HG02840 (cell line): ENCODE measurements at regions not wholly inside any gene's neighbourhood (a gene's known extent, or its start where the extent isn't known, plus 50 kb on each side); places are given as distances from the start of the nearest gene placed in this dataset.
"Not testable (repeated sequence)": the region's sequence is repeated elsewhere in the genome, so short reads cannot be mapped to it uniquely, and the experiment has no call there.

ENCODE experiments used
- ATAC-seq: cut with Tn5 transposase; IDR thresholded peaks from one replicate; pipeline ENCODE4 v1.9.1; 2021; ENCODE audit warnings: mild to moderate bottlenecking, moderate library complexity, moderate number of reproducible peaks; ENCODE audit not compliant: unreplicated experiment, low FRiP score

DNA sequence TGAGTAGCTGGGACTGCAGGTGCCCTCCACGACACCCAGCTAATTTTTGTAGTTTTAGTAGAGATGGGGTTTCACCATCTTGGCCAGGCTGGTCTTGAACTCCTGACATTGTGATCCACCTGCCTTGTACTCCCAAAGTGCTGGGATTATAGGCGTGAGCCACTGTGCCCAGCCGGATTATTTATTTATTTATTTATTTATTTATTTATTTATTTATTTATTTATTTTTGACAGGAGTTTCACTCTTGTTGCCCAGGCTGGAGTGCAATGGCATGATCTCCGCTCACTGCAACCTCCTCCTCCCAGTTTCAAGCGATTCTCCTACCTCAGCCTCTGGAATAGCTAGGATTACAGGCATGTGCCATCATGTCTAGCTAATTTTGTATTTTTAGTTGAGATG, 466.1 kb upstream of the BRINP3 start:
- not testable (repeated sequence) for ATAC-seq

- ATAC-seq = no peak
Measured at GRCh38 chr1:190949939-190950338, 472.3 kb upstream of the BRINP3 start.

DNA sequence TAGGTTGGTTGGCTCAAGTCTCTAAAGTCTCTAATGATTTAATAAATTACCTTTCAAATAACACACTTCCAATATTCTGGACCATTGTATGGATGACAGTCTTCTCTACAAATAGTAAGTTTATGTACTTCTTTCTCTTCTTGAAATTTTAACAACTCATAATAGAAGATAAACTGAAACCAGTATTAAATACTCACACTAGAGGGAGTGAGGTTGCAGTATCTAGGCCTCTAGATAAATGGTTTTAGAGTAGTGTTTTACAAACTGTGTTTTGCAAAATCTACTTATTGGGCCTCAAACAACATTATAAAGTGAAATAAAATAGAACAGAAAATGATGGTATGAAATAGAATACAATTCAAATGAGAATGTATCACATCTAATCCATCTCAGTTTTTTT, 479.9 kb upstream of the BRINP3 start:
- ATAC-seq = no peak

DNA sequence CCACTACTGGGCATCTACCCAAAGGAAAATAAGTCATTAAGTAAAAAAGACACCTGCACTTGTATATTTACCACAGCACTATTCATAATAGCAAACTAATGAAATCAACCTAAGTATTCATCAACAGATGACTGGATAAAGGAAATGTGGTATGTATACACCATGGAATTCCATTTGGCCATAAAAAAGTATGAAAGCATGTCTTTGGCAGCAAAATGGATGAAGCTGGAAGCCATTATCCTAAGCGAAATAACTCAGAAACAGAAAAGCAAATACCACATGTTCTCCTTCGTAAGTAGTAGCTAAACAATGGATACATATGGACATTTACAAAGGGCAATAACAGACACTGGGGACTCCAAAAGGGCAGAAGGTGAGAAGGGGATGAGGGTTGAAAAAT, 485.7 kb upstream of the BRINP3 start:
- no peak for ATAC-seq

- ATAC-seq = no peak
Measured at GRCh38 chr1:190975827-190976226, 498.2 kb upstream of the BRINP3 start.

DNA sequence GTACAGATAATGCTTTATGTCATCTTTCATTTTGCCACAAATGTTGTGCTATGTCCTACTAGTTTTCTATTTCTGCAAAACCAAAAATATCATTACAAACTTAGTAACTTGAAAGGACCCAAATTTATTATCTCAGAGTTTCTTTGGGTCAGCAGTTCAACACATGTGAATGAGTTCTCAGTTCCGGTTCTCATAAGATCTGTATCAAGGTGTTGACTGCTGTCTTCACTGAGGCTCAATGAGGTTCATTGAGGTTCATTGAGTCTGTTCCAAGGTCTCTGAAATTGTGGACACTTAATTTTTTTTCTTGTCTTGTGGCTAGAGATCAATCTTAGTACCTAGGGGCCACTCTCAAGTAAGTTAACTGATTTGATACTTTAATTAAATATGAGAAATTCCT, 525.1 kb upstream of the BRINP3 start:
- ATAC-seq = no peak

DNA sequence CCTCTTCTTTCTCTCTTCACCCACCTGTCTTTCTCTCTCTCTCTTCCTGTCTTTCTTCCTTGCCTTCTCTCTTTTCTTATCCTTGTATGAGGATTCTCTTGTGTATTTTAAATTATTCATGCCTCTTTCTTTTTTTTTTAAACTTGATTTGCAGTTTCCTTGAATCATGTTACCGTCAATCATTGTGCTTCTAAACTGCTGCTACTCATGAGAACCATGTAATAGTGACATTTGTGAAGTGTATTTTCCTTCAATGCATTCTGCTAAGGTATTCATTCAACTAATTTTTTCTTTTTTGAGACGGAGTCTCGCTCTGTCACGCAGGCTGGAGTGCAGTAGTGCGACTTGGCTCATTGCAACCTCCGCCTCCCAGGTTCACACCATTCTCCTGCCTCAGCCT, 539.1 kb upstream of the BRINP3 start:
- no peak for ATAC-seq

DNA sequence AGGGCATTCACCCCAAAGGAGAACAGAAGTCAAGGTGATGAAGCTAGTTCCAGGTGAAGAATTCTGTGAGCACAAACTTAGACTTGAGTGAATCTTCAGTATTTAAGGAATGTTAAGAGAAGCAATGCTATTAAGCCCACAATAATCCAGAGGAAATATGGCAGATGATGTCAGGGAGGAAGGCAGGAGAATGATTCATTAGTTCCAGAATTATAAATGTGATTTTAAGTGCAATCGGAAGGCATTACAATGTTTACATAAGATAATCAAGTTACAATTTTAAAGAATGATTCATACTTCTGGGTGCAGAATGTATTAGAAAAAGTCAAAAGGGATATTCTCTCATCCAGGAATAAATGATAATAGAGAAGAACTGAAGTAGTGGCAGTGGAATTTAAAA, 545.2 kb upstream of the BRINP3 start:
- no peak for ATAC-seq

- no peak for ATAC-seq
Measured at GRCh38 chr1:191025896-191026642, 548.4 kb upstream of the BRINP3 start.

DNA sequence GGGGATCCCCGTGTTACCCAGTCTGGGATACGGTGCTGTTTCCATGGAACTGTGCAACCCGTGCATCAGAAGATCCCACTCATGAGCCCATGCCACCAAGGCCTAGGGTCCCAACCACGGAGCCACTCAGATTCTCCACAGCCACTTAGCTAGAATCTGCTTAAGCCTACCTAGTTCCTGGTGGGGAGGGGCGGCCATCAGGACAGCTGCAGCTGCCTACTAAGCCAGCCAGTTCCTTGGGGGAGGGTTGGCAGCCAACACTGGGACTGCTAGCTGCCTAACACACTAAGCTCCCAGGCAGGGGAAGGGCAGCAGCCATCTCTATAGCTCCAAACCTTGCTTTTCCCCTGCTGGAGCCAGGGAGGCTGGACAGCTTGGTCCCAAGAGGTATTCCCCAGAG, 549.2 kb upstream of the BRINP3 start:
- no peak for ATAC-seq

DNA sequence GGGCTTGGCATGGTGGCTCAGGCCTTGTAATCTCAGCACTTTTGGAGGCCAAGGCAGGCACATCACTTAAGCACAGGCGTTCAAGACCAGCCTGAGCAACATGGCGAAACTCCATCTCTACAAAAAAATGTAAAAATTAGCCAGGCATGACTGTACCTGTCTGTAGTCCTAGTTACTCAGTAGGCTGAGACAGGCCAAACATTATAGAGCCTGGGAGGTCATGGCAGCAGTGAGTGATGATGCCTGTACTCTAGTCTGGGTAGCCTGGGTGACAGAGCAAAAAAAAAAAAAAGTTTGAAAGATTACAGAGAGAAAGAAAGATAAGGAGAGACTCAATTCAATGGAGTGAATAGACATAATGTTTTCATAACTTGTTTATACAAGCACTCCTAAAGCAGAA, 556.5 kb upstream of the BRINP3 start:
- no peak for ATAC-seq

DNA sequence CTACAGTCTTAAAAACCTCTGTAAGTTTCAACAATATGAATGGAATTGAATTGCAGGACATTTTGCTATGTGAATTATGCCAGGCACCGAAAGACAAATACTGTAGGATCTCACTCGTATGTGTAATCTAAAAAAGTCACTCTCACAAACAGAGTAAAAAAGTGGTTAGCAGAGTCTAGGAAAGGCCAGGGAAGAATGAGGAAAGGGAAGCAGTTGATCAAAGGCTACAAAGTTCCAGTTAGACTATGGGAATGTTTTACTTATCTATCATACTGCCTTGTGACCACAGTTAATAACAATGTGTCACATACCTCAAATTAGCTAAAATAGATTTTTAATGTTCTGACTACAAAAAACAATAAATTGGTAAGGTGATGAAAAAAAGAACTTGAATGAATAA, 565.4 kb upstream of the BRINP3 start:
- ATAC-seq = no peak

DNA sequence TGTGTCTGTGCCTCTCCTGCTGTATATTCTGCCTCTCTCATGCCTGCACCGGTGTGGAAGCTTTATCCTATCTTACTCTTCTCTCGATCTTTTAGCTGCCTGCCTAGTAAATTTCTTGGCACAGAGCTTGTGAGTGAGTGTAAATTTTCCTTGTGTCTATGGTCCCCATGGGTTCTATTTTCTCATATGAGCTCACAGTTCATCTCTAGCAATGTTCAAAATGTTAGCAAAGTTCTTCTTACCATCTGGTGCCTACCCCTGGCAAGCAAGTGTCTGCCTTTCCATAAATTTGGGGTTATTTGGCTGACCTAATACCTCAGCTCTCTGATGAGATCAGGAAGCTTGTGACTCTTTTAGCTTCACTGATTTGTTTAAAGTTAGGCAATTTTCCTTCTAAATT, 572.1 kb upstream of the BRINP3 start:
- no peak for ATAC-seq

GRCh38 chr1:191052888-191053287, 575.2 kb upstream of the BRINP3 start:
- no peak for ATAC-seq

DNA sequence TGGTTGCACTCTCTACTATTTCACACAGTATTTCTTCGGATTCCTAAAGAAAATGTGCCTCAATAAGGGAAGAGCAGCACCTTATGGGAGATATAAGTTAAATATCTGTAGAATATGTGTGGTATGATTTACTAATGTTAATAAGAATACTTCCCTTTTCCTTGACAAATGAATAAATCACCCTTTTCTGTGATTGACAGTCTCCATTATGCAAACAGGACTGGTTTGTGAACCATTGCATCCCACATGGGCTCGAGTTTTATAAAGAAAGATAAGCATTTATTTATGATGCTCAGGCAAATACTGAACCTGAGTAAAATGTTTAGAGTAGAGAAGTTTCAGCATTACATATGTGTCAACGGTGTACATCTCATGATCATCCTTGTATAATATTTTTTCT, 587.7 kb upstream of the BRINP3 start:
- no peak for ATAC-seq

DNA sequence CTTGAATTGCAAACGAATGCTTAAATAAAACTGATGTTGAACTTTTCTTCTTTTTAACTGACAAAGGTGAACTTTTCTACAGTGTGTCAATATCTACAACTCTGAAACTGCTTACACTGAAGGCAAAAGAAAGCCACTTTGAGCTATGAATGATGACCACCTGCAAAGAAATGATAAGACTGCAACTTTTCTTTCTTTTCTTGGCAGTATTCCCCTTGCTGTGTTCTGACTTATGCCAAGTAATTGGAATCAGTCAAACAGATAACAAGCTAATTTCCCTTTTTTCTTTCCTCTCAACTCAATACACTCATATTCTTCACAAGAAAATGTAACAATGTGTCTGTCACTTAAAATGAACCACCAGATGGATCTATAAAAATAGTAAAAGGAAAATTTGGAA, 588.1 kb upstream of the BRINP3 start:
- no peak for ATAC-seq

GRCh38 chr1:191074881-191075280, 597.2 kb upstream of the BRINP3 start:
- no peak for ATAC-seq

- ATAC-seq = not testable (repeated sequence)
Measured at GRCh38 chr1:191083090-191083489, 605.4 kb upstream of the BRINP3 start.

GRCh38 chr1:191085121-191085520, 607.5 kb upstream of the BRINP3 start:
- no peak for ATAC-seq

- no peak for ATAC-seq
Measured at GRCh38 chr1:191086910-191087309, 609.2 kb upstream of the BRINP3 start.

- ATAC-seq = no peak
Measured at GRCh38 chr1:191096405-191096804, 618.7 kb upstream of the BRINP3 start.

GRCh38 chr1:191099696-191100095, 622.0 kb upstream of the BRINP3 start:
- no peak for ATAC-seq

GRCh38 chr1:191101960-191102359, 624.3 kb upstream of the BRINP3 start:
- ATAC-seq = no peak
